Endodermal cell (in vitro differentiated cells): ENCODE measurements at regions not wholly inside any gene's neighbourhood (a gene's known extent, or its start where the extent isn't known, plus 50 kb on each side); places are given as distances from the start of the nearest gene placed in this dataset.

Experiments used
- DNase-seq: peaks from one replicate; pipeline ENCODE4 v3.0.0-alpha.2; 2017
- H3K27ac ChIP-seq: 2 replicates; pipeline ENCODE4 v1.5.1; 2013; ENCODE audit warnings: mild to moderate bottlenecking, low read depth, low read length, moderate library complexity
- H3K27me3 ChIP-seq: 2 replicates; pipeline ENCODE4 v1.6.1; 2013; ENCODE audit warnings: mild to moderate bottlenecking, low read length, moderate library complexity; ENCODE audit not compliant: insufficient read depth, control insufficient read depth, poor library complexity, severe bottlenecking
- H3K36me3 ChIP-seq: 2 replicates; pipeline ENCODE4 v1.7.0; 2013; ENCODE audit warnings: mild to moderate bottlenecking, low read length, moderate library complexity; ENCODE audit not compliant: control insufficient read depth, insufficient read depth
- H3K4me1 ChIP-seq: one replicate; pipeline ENCODE4 v1.7.0; 2013; ENCODE audit warnings: low read length; ENCODE audit not compliant: control insufficient read depth, insufficient read depth
- H3K4me3 ChIP-seq: 2 replicates; pipeline ENCODE4 v1.5.1; 2013; ENCODE audit warnings: mild to moderate bottlenecking, low read length, moderate library complexity
- H3K9ac ChIP-seq: 2 replicates; pipeline ENCODE4 v1.6.1; 2013; ENCODE audit warnings: mild to moderate bottlenecking, low read length, moderate library complexity; ENCODE audit not compliant: poor library complexity, severe bottlenecking; ENCODE audit errors: extremely low read depth
- H3K9me3 ChIP-seq: 2 replicates; pipeline ENCODE4 v1.6.1; 2013; ENCODE audit warnings: mild to moderate bottlenecking, low read length, moderate library complexity; ENCODE audit not compliant: control insufficient read depth
- H3K27ac Mint-ChIP-seq: 2 replicates; pipeline ENCODE4 v1.8.0; 2020; ENCODE audit warnings: mixed read lengths
- H3K27me3 Mint-ChIP-seq: 2 replicates; pipeline ENCODE4 v1.8.0; 2021; ENCODE audit warnings: mild to moderate bottlenecking, mixed read lengths; ENCODE audit not compliant: insufficient read depth
- H3K36me3 Mint-ChIP-seq: 2 replicates; pipeline ENCODE4 v1.8.0; 2020; ENCODE audit warnings: low read depth, mixed read lengths
- H3K4me1 Mint-ChIP-seq: 2 replicates; pipeline ENCODE4 v1.8.0; 2020; ENCODE audit warnings: mixed read lengths
- H3K4me3 Mint-ChIP-seq: 2 replicates; pipeline ENCODE4 v1.8.0; 2020; ENCODE audit warnings: mild to moderate bottlenecking, moderate library complexity, mixed read lengths
- H3K9me3 Mint-ChIP-seq: 2 replicates; pipeline ENCODE4 v1.8.0; 2020; ENCODE audit warnings: mild to moderate bottlenecking, mixed read lengths
- WGBS, 2 experiments: methylation state at CpG; one replicate each; pipeline versions ENCODE4 v1.1.5 to v1.1.7; 2013; ENCODE audit warnings: missing lambda C conversion rate in 2 of 2, mixed read lengths in 1 of 2; ENCODE audit not compliant: insufficient coverage in 1 of 2, insufficient read length in 1 of 2; 5-methylcytosine and 5-hydroxymethylcytosine counted together
- TF ChIP-seq, protein P1 (sequence below): fragments of 200-600 bp; sonication (generic); conservative IDR thresholded peaks from 2 replicates; pipeline ENCODE4 v1.5.0; 2021; ENCODE audit warnings: antibody characterized with exemption, mild to moderate bottlenecking

DNA sequence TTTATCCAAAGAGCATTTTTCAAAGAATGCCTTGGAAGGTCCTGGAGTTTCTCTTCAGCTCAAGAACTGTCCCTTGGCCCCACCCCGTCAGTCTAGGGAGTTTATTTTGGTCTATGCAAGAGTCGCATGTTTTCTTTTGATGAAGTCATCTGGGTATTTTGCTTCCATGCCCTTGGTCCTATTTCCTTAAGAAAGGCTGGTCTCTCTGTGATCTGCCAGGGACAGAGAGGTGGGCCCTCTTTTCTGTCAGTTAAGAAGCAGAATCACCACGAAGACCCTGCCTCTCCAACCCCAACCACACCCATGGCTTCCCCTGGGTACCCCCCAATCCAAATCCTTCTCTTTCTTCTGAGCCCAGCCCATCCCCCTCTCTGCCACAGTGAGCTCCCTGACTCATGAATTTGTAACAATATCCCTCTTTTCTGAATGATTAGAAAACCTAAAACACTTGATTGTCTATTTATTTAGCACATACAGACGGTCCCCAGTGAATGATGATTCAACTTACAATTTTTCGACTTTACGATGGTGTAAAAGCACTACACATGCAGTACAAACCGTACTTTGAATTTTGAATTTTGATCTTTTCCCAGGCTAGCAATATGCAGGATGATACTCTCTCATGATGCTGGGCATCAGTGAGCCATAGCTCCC lies 163.5 kb upstream of the ADRA1B start:
- 87 to 89% methylated on average over 4 to 7 of the region's 7 CpGs for WGBS, 2 experiments
- Mint-ChIP-seq H3K36me3 (no peaks in the 10 kb centered on the region), H3K4me3 (no peak overlapping the region), H3K27ac (no peak overlapping the region), H3K4me1 (no peaks in the 10 kb centered on the region), H3K27me3 (no peaks in the 10 kb centered on the region), H3K9me3 (peaks cover 4% of the 10 kb centered on the region)
- no peaks in the 10 kb centered on the region for H3K4me1 ChIP-seq
- H3K9me3 ChIP-seq, result no peaks in the 10 kb centered on the region
- H3K4me3 ChIP-seq, result no peak overlapping the region
- TF ChIP-seq, protein P1, sequence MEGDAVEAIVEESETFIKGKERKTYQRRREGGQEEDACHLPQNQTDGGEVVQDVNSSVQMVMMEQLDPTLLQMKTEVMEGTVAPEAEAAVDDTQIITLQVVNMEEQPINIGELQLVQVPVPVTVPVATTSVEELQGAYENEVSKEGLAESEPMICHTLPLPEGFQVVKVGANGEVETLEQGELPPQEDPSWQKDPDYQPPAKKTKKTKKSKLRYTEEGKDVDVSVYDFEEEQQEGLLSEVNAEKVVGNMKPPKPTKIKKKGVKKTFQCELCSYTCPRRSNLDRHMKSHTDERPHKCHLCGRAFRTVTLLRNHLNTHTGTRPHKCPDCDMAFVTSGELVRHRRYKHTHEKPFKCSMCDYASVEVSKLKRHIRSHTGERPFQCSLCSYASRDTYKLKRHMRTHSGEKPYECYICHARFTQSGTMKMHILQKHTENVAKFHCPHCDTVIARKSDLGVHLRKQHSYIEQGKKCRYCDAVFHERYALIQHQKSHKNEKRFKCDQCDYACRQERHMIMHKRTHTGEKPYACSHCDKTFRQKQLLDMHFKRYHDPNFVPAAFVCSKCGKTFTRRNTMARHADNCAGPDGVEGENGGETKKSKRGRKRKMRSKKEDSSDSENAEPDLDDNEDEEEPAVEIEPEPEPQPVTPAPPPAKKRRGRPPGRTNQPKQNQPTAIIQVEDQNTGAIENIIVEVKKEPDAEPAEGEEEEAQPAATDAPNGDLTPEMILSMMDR, result no peak
- H3K36me3 ChIP-seq, result no peaks in the 10 kb centered on the region
- no peak overlapping the region for H3K27ac ChIP-seq
- DNase-seq, result no peak
- no peaks in the 10 kb centered on the region for H3K27me3 ChIP-seq
- no peak overlapping the region for H3K9ac ChIP-seq

DNA sequence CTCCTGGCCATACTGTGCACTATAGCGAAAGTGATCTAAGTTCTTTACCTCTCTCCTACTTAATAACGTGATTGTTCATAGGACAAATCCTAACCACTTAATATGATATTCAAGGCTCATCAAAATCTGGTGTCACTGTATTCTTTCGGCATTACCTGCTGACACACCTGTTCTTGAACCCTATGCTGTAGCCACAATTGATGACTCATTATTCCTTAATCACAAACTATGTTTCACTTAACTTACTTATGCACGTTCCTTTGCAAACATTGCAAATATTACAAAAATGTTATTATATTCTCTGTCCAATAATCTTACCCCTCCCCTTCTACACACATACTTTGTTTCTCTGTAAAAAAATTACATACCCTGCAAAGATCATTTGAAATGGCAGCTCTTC lies 158.1 kb upstream of the ADRA1B start:
- H3K9me3 Mint-ChIP-seq, result no peaks in the 10 kb centered on the region
- 93 to 96% methylated on average over 4 of the region's 4 CpGs for WGBS, 2 experiments

DNA sequence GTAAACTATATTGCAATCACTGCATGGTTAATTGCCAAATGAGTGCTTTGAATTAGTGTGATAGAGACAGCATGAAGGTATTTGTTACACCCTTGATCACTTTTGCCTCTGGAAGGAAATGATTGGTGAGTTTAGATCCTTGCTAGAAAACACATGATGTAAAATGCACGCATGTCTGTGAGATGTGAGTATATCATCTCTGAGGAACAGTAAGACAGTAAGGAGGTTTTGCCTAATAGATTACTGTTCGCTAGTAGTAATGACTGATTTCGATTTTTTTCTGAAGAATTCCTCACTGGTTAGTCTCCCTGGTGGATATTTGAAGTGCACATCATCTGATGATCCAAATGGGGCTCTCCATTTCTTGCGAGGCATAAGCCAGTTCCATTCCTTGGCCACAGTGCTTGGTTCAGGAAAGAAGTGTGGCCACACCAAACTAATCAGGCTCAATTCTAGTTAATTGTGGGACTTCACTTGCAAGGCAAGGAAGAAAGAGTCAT lies 156.4 kb upstream of the ADRA1B start:
- TF ChIP-seq, protein P1, result no peak
- Mint-ChIP-seq H3K36me3 (no peaks in the 10 kb centered on the region), H3K4me3 (no peak overlapping the region), H3K27me3 (no peaks in the 10 kb centered on the region), H3K9me3 (no peaks in the 10 kb centered on the region), H3K4me1 (no peaks in the 10 kb centered on the region), H3K27ac (no peak overlapping the region)
- no peak for DNase-seq
- Histone ChIP-seq H3K4me3 (no peak overlapping the region), H3K4me1 (no peaks in the 10 kb centered on the region), H3K27ac (no peak overlapping the region), H3K9me3 (no peaks in the 10 kb centered on the region), H3K9ac (no peak overlapping the region), H3K36me3 (no peaks in the 10 kb centered on the region), H3K27me3 (no peaks in the 10 kb centered on the region)
- WGBS, 2 experiments, result 86 to 94% methylated on average over 4 of the region's 4 CpGs

More for the DNA sequence above, 158.1 kb upstream of the ADRA1B start:
- no peak overlapping the region for H3K27ac ChIP-seq
- H3K9me3 ChIP-seq, result no peaks in the 10 kb centered on the region
- no peak overlapping the region for H3K4me3 Mint-ChIP-seq
- no peaks in the 10 kb centered on the region for H3K36me3 Mint-ChIP-seq
- no peak for DNase-seq
- no peaks in the 10 kb centered on the region for H3K27me3 ChIP-seq
- no peak overlapping the region for H3K4me3 ChIP-seq
- H3K4me1 ChIP-seq, result no peaks in the 10 kb centered on the region
- no peak overlapping the region for H3K27ac Mint-ChIP-seq
- no peak overlapping the region for H3K9ac ChIP-seq
- no peaks in the 10 kb centered on the region for H3K27me3 Mint-ChIP-seq
- H3K4me1 Mint-ChIP-seq, result no peaks in the 10 kb centered on the region
- TF ChIP-seq, protein P1, result no peak
- no peaks in the 10 kb centered on the region for H3K36me3 ChIP-seq
